ENCODE measurements at regions not wholly inside any gene's neighbourhood (a gene's known extent, or its start where the extent isn't known, plus 50 kb on each side); places are given as distances from the start of the nearest gene placed in this dataset.

DNA sequence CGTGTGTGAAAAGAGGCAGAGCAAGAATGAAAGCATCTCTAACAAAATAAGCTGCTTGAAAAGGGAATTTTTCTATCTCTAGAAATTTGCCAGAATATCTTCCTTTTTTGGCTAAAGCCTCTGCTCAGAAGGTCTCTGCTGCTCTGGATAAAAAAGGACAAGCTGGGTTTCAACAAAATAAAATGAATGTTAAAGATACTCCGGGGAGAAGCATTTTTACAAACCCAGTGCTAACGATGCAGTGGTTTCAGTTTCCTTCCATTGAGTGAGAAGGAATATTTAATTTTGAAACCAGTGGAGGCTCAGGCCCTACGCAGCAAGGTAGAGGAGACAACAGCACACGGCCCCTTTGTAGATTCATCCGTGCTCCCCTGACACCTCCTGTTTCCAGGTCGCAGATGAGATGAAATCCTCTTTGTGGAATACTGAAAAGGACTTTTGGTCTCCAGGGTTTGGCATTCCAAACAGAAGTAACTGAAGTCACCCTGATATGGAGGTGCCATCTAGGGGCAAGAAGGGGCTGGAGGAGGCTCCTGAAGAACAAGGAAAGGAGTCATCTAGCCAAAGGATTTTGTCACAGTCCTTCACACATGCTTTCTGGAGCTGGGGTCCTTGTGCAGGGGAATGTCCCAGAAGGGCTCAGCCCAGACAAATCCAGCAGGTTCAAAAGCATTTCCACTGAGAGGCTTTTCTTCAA is 65.7 kb upstream of the SYT6 start:
- DNase-seq, result no peak

DNA sequence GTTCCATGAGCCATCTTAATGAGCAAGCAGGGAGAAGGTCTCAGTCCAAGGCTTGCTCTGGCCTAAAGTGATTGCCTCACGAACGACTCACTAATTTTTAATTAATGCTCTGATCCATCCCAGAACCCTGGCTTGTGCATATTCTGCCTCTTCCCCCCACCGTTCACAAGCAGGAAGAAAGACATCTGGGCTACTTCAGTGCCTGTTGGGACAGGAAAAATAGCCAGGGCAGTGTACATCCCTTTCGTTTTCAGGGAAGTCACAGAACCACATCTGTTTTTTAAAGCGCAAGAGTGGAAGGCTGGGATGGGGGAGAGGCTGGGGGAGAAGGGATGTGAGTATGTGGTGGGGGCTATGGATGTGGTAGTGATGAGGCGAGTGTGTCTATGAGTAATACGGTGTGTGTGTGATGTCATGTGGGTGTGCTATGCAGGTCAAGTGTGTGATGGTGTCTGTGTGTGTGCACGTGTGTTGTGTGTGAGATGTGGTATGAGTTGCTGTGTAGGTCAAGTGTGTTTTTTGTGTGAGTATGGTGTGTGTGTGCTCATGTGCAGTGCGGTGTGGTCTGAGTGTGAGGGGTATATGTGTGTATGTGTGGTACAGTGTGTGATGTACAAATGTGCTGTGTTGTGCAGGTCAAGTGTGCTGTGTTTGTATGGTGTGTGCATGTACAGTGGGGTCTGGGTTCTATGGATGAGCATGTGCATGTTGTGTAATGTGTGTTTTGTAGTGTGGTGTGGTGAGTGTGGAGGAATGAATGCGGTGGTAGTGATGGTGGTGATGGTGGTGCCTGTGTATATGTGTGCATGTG is 64.9 kb upstream of the SYT6 start:
- no peak for DNase-seq

DNA sequence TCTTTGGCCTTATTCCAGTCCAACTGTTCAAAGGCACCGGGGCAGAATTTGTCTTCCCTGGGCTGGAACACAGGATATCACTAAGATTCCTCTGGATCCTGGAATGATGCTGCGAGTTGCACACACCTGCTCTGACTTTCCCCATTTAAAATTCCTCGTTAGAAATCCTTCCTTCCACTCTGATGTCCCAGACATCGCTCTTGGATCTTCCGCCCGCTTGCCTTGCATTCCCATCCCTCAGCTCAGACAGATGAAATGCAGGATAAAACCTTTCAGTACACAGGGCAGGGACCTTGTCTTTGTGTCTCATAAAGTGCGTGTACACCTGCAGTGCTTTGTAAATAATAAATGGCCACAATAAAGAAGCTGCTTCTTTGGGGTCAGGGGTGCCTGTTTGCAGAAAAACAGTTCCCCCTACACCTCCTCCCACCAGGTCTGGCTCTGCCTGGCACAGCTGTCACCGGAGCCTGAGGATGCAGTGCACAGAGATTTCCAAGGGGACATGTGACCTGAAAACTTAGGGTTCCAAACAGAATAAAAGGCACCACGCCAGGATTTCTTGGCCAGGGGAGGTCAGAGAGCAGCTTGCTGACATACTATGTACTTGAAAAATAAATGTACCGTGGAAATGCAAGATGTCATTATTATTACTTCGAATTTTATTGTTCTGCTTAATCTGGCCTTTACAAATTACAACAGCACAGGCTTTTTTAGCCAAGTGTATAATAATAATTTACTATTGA is 62.9 kb upstream of the SYT6 start:
- no peak for DNase-seq

DNA sequence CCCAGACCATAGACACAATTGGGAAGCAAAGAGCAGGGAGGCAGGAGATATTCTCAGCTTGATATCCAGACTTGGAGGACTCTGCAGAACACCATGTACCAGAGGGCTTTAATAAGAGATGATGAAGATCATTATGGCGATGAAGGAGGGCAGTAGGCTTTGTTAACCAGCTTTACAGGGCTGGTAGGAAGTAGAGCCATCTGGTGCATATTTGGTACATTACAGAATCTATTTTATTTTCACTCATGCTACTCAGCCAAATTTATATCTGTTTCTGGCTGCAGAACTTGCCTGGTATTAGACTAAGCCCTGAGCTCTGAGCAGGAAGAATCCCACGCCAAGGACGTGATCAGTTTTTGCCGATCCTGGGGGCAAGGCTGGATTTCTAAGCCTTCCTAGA is 61.8 kb upstream of the SYT6 start:
- no peak for DNase-seq

DNA sequence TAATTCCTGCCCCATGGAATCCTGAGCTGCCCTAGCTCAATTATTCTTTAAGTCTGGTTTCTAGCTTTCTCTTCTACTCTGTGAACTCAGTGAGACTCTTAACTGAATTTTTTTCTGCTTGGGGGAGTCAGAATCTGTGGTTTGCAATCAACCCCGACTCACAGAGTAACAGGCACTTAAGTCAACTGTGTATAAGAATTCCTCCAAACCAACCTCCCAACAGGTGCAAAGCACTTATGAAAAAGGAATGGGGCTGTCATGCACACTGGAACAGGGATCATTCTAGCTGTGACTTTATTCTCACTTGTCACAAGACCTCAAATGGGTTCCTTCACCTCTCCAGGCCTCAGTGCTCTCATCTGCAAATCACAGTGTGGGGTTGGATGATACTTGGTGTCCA is 60.3 kb upstream of the SYT6 start:
- DNase-seq, result no peak

DNA sequence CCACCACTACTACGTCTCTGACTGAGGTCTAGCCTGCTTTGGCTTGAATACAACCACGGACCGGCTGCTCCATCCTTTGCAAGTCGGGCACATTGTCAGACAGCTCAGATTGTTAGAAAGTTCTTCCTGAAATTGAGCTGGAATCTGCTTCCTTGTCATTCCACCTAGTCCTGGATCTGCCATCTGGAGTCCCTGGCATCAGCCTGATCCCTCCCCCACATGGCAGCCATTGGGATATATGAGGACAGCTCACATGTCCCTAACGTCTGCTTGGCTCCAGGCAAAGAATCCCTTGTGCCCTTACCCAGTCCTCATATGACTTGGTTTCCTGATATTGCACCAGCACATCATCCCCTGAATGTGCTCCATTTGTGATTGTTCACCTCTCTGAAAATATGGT is 56.3 kb upstream of the SYT6 start:
- no peak for DNase-seq

DNA sequence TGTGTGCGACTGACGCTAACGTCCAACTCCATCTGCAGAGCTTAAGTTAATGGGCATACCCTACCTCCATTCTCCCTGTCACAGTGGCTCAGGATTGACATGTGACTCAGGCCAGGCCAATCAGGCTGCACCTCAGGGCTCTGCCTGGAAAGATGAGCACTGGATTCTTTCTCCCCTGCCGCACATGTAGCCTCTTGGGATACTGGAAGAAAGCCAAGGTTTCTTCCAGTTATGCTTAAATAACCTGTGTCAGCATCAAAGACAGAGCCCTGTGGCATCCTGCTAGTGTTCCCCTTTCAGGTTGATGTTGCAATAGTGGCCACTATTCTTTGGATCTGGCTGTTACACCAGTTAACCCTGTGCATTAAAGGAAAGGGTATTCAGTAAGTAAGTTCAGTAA is 55.0 kb upstream of the SYT6 start:
- DNase-seq, result no peak

DNA sequence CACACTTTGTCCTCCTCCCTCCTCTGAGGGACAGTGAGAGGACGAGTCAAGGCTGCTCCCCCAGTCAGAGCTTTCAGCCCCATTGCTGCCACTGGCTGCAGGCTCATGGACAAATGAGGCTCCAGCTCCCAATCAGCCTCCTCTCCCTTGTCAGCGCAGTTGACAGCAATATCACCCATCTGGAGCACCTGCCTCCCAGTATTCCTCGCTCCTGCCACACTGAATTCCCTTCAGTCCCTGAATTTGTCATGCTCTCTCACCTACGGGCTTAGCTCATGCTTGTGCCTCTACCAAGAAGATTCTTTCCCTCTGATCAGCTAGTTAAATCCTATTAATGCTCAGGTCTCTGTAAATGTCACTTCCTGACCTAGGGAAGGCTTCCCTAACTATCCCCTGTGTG is 54.4 kb upstream of the SYT6 start:
- DNase-seq, result no peak

DNA sequence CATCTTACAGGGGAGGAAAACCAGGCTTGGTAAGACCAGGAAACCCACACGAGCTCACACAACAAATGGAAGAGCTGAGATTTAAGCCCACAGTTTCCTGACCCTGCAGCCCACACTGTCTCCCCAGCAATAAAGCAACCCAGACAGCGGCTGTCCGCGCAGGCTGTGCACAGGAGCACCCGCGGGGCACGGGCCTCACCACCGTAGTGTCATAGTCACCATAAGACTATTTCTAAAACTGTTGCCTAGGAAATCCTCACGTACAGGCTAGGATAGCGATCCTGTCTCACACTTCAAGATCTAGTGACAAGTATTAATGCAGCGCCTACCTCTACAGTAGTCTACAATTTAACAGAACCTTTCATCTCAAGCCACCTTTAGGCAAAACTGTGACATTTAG is 54.0 kb upstream of the SYT6 start:
- DNase-seq, result no peak

DNA sequence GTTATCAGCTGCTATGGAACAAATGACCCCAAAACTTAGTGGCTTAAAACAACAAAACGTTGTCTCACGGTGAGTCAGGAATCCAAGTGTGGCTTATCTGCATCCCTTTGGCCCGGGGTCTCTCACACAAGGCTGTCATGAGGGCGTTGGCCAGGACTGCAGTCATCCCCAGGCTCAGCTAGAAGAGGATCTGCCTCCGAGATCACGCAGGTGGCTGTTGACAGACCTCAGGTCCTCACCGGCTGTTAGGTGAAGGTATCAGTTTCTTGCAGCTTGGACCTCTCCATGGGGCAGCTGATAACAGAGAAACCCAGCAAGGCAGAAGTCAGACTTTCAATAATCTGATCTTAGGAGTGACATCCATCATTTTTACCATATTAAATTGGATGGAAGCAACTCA is 52.7 kb upstream of the SYT6 start:
- DNase-seq, result no peak

DNA sequence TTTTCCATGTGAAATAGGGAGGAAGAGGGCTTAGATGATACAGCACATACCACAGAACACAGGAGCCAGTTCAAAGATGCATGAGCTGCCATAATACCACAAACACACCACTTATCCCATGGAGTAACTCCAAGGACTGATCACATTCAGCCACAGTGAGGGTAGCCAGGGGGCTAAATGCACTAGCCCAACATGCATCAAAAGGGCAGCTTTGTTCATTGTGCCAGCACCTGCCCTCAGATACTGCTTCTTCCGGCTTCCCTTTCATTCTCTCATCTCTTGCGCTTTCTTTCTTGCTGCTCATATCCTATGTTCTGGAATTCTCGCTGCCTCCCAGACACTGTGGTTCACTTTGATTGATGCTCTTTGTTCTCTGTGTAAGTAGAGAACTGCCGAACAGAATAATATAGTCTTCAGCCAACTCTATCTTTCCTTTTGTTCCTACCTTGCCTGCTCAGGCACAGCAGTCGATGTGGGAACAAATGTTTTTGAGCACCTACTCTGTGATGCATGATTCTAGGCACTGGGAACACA is 50.0 kb upstream of the SYT6 start:
- no peak for DNase-seq
